Astrocyte (in vitro differentiated cells and primary cell): ENCODE measurements at regions not wholly inside any gene's neighbourhood (a gene's known extent, or its start where the extent isn't known, plus 50 kb on each side); places are given as distances from the start of the nearest gene placed in this dataset.

Experiments
- CTCF ChIP-seq: IDR thresholded peaks from 2 replicates; pipeline ENCODE4 v1.5.1; 2011; ENCODE audit warnings: low read depth, mild to moderate bottlenecking, inconsistent platforms, low read length, moderate library complexity; ENCODE audit not compliant: insufficient read depth
- EZH2 ChIP-seq: IDR thresholded peaks from 2 replicates; pipeline ENCODE4 v1.6.1; 2012; ENCODE audit warnings: mild to moderate bottlenecking, low read length, inconsistent platforms; ENCODE audit not compliant: insufficient read depth

- TF ChIP-seq EZH2 (no peak), CTCF (no peak)
Observed at GRCh38 chr1:70542856-70543255, 131.8 kb downstream of the CTH start.
